GM21381 (cell line): ENCODE measurements at regions not wholly inside any gene's neighbourhood (a gene's known extent, or its start where the extent isn't known, plus 50 kb on each side); places are given as distances from the start of the nearest gene placed in this dataset.

ENCODE experiments used
- ATAC-seq: cut with Tn5 transposase; IDR thresholded peaks from one replicate; pipeline ENCODE4 v1.9.1; 2021; ENCODE audit warnings: mild to moderate bottlenecking, moderate library complexity; ENCODE audit not compliant: unreplicated experiment

DNA sequence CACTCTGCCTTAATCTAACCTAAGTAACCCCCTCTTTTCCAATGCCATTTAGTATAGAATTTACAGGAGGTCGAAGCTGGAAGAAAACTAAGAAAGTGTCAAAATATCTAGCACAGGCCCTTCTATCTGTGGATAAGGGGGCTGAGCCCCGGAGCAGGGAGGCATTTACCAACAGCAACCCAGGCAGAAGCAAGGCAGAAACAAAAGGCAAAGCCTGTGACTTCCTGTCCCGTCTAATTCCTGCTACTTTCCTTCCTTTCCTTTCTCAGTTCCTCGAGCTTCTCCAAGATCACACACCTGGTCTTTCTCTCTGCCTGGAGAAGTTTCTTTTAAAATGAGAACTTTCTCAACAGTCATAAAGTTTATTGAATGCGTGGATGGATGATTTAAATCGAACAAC, 146.0 kb downstream of the FOXA2 start:
- no peak for ATAC-seq

DNA sequence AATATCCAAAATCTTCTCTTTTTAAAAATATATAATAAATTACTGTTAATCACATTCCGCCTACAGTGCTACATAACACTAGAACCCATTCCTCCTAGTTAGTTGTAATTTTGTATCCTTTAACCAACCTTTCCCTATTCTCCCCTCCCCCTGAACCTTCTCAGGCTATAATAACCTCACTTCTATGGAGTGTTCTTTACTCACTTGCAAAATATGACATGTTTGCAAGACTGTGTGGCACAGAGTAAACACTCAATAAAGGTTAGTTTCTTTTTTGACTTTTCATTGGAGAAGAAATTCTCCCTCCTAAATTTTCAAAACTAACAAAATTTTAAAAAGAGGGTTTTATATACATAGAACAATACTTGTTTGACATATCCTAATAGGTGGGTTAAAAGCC, 147.0 kb downstream of the FOXA2 start:
- ATAC-seq = no peak

DNA sequence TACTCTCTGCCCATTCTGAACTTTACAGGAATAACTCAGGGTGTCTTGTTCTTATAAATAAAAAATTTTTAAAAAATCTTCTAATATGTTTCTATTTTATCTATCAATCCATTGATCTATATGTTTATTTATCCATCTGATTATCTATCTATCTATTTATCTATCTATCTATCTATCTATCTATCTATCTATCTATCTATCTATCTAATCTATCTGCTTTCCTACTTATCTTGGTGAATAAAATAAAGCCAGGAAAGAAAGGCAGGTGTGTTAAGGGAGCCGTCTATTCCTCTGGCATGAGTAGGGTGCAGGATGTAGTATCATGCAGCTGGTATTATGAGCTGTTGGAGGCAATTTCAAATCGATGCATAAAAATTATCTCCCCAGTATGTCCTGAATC, 153.0 kb downstream of the FOXA2 start:
- ATAC-seq = no peak

DNA sequence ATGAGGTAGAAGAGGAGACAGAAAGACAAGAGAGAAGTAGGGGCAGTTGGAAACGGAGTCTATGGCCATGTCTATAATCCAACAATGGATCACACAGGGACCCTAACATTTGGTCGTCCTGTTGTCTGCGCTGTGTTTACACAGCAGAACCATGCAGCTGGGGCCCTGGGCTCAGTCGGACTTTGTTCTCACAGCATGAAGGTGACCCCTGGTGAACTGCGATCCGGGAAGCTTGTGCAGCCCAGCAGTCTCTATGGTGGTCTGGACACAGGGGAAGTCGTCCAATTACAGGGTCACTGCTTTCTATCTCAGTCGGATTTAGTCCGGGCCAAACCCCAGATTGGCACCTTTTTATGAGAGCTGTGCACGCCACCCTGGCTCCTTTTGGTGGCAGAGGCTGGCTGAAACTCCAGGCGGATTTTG, 153.6 kb downstream of the FOXA2 start:
- ATAC-seq = no peak

DNA sequence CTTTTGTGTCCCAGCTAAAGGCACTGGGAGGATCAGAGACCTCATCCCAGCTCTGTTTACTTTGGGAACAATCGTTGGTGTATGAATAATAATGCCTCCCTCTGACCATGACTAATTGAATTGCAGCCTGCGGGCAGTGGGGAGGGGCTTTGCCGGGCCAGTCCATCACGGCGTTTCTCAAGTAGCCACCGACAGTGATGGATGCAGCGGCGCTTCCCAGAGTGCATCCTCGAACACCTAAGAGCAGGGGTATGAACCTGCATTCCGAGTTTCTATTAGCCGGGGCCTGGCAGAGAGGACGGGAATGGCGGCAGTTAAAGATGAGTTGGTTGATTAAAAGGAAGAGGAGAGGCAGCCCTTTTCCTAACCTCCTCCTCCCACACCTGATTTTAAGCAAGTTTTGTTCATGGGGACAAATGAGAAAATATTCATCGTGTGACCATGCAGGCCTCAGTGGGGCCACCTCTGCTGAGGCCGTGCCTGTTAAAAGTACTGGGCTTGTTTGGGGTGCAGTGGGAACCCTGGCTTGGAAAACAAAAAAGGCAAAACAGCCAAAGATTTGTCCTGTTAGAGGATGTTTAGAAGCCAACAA, 154.1 kb downstream of the FOXA2 start:
- no peak for ATAC-seq

DNA sequence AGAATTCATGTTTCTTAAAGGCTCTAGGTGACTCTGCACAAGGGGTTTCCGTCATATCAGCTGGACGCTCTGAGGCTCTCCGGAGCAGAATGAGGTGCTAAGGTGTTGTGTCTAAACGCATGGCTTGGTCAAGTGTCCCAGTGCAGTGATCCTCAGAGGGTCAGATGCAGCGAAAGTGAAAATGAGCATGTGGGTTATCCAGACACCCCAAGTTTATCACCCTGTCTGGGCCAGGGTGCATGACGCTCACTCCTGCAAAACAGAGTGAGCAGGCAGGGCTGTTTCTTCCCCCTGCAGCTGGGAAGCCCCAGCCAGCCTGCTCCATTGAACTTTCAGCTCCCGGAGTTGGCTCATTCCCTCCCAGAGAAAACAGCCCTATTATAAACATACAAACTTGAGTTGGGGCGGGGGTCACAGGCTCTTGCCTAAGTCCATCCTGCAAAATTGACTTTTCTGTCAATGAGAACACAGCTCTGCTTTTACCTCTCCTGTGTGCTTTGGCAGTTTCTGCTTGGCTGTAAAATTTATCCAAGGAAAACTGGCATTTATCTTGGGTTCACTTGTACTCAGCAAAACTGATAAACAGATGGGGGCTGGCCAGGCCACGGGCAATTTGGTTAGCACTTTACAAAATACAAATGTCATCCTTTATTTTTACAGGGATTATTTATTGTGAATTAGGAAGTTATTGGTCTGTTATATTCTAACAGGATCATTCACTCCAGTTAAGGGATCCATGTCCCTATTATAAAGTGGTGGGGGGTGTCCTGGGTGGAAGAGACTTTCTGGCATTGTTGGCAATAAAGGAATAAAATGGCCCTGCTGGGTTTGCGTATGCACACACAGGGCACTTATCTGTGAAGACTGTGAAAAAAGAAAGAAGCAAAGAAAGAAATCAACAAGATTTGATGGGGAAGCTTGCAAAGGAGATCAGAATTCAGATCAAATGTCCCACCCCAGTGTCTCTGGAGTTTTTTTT, 154.9 kb downstream of the FOXA2 start:
- no peak for ATAC-seq

DNA sequence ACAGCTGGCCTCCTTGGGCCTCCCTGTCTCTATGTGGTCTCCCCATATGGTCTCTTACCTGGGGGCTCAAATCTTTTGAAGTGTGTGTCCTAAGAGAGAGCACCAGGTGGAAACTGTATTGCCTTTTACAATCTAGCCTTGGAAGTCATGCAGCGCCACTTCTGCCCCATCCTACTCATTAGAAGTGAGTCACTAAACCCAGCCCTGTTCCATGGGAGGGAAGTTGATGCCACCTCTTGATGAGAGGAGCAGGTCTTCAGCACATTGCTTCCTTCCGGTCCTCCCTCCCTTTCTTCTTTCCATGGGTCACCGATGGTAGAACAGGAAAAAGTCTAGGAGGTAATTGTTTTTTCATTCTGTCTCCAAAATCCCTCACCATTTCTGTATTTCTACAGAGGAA, 156.3 kb downstream of the FOXA2 start:
- ATAC-seq = no peak

DNA sequence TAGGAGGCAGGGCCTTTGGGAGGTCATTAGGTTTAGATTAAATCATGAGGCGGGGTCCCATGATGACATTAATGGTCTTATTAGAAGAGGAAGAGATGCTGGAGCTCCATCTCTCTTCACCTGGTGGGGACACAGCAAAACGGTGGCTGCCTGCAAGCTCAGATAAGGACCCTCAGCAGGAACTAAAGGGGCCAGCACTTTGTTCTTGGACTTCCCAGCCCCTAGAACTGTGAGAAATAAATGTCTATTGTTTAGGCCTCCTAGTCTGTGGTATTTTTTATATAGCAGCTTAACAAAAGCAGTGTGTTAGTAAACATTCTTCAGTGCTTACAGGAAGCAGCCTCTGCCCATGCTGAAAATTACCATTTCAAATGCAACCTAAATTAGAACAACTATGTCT, 157.6 kb downstream of the FOXA2 start:
- no peak for ATAC-seq

DNA sequence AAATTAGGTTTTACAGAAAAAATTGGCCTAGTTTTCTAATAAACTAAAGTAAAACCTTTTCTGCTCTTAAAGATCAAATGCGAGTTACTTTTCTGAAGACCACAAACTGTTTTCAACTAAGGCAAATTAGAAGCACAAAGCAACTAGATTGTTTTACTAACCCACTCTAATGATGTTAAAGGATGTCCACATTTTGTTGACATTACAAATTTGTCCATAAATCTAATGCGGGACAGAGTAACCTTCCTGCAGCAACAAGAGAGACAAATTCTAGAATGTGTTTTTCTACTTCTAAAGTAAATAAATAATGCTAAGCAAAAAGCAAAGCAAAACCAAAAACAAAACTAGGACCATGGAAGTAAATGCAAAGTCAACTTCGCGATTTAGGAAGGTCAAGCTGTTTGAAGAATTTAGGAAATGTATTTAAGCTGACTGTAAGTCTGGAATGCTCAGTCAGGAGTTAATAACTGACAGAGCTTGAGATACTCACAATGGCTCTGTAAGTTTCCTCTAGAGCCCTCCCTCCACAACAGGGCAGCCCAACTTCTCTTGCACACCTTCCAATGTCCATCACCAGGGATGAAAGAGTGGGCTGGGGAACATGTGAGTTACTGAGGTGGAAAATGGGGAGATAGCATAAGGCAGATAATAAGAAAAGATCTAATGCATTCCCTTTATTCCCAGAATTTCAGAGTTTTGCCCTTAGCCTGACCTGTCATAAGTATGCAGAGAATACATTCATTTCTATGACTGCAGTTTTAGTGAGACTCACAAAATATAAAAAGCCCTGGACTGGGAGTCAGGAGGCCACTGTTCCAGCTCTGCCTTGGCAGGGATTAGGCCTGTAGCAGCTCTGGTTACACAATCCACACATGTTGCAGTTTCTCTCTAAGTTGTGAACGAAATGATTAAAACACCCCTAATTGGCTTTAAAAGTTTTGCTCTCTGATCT, 158.8 kb downstream of the FOXA2 start:
- no peak for ATAC-seq

DNA sequence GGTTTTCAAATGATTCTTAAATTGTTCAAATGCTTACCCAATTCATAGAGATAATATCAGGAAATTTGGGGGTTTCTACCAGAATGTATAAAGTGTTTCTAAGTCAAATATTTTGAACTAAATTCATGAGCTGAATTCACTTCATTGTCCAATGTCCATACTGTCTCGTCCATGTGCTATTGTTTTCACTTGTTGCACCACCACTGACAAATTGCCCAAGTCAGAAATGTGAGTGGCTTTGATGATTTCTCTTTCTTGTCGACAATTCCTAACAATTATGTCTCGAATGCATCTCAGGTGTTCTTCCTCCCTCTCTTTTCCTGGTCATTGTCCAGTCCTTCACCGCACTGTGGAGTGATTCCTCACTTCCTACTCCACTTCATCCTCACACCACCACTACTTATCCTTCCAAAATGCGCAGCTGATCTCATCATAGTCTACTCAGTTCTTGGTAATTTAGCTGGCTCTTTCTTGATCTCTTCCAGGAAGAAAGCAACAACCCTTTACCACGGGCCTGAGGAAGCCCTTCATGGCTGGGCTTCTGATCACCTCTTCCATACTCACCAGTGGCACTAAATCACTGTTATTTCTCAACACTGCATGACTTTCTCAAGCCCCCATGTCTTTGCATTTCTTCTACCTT, 161.1 kb downstream of the FOXA2 start:
- no peak for ATAC-seq

DNA sequence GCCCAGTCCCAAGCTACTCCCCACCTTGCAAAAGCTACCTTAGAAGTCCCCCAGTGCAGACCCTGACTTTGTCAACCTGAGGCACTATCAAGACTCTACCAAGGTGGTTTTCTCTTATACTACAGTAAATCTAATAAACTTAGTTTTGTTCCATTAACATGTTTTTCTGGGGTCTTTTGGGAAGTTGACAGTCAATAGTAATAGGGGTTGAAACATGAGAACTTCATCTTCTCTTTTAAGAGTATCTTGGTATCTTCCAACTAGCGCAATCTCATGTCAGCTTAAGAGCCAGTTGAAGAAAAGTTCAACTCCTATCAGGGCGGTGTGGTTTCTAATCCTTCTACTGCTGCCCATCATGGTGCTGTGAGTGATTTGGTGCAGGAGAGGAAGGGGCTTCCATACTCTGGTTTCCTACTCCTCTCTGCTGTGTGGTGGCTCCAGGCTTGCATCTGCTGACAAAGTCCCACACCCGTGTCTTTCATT, 164.2 kb downstream of the FOXA2 start:
- ATAC-seq = no peak

DNA sequence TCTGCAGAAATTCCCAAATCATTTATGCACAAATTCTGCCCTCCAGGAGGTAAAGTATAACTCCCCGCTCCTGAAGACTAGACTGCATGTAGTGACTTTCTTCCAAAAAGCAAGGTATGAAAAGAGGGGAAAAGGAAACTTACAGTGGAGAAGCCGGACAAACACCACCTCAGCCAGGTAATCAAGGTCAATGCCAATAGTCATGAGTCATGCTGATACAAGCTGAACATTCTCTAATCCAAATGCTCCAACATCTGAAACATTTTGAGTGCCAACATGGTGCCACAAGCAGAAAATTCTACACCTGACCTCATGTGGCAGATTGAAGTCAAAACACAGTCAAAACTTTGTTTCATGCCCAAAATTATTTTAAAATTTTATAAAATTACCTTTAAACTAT, 165.6 kb downstream of the FOXA2 start:
- ATAC-seq = no peak

DNA sequence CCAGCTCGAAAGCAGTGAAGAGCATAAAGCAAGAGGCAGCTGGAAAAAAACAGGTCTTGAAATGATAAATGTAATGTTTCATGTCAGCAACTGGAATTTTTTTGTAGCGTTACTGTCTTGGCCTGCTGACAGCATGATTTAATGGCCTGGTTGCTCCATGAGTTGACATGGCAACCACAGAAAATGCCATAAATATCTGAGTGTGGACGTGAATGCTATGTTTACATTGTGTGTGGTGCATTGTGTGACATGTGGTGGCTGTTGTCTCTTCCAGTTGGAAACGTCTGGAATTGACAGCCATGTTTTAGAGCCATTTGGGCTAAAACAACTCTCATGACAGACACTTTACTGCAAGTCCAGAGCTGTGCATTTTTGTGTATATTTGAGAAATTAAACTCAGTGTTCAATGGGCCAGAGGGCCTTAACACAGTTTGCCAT, 170.0 kb downstream of the FOXA2 start:
- no peak for ATAC-seq

DNA sequence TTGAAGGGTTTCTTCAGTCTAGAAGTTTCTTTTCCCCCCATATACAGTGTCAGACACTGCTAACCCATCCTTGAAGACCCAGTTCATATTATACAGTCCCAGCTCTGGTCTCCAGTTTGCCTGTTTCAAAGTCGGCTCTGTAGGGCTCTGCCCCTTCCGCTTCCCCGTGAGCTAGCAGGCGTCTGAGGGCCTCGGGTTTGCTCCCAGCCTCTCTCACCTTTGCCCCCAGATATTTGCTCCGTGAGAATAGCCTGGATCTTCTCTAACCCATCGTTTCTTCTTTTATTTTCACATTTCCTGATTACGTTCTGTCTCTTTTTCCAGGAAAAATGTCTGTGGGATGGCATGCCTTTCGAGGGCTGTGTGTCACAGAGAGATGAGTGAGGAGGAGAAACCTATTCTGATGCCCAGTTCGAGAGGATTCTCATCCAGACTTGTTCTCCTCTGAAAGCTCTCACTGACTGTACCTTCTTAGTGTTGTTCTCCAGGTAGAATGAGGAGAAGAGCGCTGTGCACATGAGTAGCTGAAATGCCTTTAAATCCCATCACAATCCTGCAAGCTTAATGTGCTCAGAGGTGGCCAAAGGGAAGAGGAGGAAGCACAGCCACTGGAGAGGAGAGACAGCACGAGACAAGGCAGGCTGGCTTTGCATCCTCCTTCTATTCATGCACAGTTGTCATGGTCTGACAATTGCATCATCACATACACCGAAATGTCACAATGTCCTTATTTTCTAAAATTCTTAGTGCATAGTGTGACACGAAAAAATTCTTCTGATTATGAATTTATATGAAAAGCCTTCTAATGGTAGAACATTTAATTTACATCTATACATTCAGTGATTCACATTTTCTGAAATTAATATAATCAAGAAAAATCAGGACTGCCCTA, 171.1 kb downstream of the FOXA2 start:
- ATAC-seq = no peak

DNA sequence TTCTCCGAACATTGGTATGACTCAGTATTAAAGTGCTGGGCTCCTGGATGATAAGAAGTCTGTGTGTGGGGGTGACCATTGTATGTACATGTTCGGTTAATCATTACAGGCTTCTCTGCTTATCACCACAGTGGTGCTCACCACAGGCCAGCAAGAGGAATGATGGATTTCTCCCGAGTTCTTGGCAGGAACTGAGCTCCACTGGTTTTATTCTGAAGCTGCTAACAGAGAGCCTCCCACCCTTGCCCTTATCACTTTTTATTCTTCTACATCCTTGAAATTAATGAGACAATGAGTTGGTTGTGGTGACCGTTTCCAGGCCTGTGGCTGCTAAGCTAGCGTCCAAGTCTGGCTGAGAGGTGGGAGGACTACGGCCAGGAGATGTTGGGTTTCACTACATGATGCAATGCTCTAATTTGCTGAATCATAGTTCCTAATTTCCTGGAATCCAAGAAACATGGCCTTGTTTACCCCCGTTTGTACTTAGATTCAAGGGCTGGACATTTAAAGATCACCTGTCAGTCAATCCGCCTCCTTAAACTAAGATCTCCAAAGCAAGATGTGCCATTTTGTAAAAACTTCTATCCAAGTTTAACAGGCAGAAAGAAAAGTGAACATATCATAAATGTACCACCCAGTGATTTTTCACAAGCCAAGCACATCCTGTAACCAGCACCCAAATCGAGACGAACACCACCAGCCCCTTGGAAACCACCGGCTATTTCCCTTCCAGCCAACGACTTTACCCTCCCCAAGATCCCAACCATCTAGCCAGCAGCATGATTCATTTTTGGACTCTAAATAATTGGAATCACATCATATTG, 172.5 kb downstream of the FOXA2 start:
- ATAC-seq = no peak

DNA sequence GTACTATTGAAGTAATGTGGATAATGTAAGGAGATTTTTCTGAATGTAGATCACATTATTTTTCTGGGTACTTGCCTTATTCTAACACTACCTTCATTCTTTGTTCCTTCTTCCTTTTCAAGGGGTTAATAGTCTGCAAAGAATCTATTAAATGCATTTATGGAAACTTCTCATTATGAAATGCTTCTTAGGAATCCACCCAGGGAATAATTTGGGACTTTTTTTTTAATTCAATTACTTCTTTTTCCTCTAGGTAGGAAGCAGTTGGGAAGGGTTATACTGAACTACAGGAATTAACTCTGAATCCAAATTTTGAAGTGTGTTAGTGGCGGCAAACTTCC, 173.1 kb downstream of the FOXA2 start:
- no peak for ATAC-seq

DNA sequence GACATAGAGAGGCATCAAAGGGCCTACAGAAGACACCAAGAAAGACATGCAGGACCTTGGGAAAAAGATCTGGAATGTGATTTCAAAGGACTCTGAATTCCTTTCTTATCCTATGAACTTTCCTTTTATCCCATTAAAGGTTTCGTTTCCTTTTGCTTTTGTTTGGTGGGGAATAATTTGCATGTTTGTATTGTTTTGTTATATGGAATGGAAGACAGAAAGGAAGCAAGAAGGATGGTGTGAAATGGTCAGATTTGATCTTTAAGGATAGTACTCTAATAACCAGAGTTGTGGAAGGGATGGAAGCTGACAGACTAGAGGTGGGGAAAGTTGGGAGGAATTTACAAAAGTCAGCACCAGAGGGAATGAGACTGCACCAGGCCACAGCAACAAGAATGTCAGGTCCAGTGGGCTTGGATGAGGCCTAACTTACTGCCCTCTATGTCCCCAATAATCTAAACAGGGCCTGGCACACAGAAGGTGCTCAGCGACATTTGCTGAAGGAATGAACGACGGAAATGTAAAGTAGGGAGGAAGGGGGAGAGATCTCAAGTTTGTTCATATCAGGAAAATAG, 173.7 kb downstream of the FOXA2 start:
- no peak for ATAC-seq
